Natural killer cell (primary cell): ENCODE measurements at regions not wholly inside any gene's neighbourhood (a gene's known extent, or its start where the extent isn't known, plus 50 kb on each side); places are given as distances from the start of the nearest gene placed in this dataset.

Source experiments
- ATAC-seq, 3 donors: fragments of 150-1000 bp in 2 of 3; fragments of 200-7000 bp in 1 of 3; cut with Tn5 transposase; 1 replicate in 1 of 3; 2 replicates in 2 of 3; pipeline ENCODE4 v1.10.0; 2021; ENCODE audit warnings: mild to moderate bottlenecking in 2 of 3, moderate library complexity in 2 of 3
- DNase-seq, 2 donors: peaks; one replicate each; pipeline versions ENCODE4 v3.0.0 to v3.0.0-alpha.2; 2013 to 2021; ENCODE audit warnings: mixed read lengths in 1 of 2
- H3K27ac ChIP-seq: one replicate; pipeline ENCODE4 v1.5.1; 2013; ENCODE audit warnings: mild to moderate bottlenecking, low read length
- H3K27me3 ChIP-seq: one replicate; pipeline ENCODE4 v1.6.1; 2013; ENCODE audit warnings: low read length; ENCODE audit not compliant: control insufficient read depth, insufficient read depth
- H3K36me3 ChIP-seq: one replicate; pipeline ENCODE4 v1.6.1; 2013; ENCODE audit warnings: low read length; ENCODE audit not compliant: control insufficient read depth, insufficient read depth
- H3K4me1 ChIP-seq: one replicate; pipeline ENCODE4 v1.6.1; 2013; ENCODE audit warnings: low read length; ENCODE audit not compliant: control insufficient read depth, insufficient read depth
- H3K4me3 ChIP-seq: one replicate; pipeline ENCODE4 v1.5.1; 2013; ENCODE audit warnings: low read length
- H3K9me3 ChIP-seq: one replicate; pipeline ENCODE4 v1.6.1; 2013; ENCODE audit warnings: low read length; ENCODE audit not compliant: control insufficient read depth, insufficient read depth
- H3K27ac Mint-ChIP-seq, 2 donors: one replicate each; pipeline ENCODE4 v1.8.0; 2022; ENCODE audit warnings: mild to moderate bottlenecking in 2 of 2, mixed read lengths in 2 of 2, moderate library complexity in 1 of 2
- H3K27me3 Mint-ChIP-seq, 2 donors: one replicate each; pipeline ENCODE4 v1.8.0; 2022; ENCODE audit warnings: low read depth in 2 of 2, mixed read lengths in 2 of 2
- H3K36me3 Mint-ChIP-seq: one replicate; pipeline ENCODE4 v1.8.0; 2022; ENCODE audit warnings: mixed read lengths
- H3K4me1 Mint-ChIP-seq, 2 donors: one replicate each; pipeline ENCODE4 v1.8.0; 2022; ENCODE audit warnings: mixed read lengths in 2 of 2
- H3K4me3 Mint-ChIP-seq: one replicate; pipeline ENCODE4 v1.8.0; 2022; ENCODE audit warnings: mild to moderate bottlenecking, moderate library complexity, mixed read lengths
- H3K9me3 Mint-ChIP-seq, 2 donors: one replicate each; pipeline ENCODE4 v1.8.0; 2022; ENCODE audit warnings: mixed read lengths in 2 of 2
- WGBS: methylation state at CpG from one replicate; pipeline ENCODE4 v1.1.7; 2013; ENCODE audit warnings: missing lambda C conversion rate; ENCODE audit not compliant: insufficient coverage; 5-methylcytosine and 5-hydroxymethylcytosine counted together
- intact Hi-C: fragments of 100-400 bp; cut with micrococcal nuclease; formaldehyde crosslinking; loops from one replicate; pipeline ENCODE4 v1.14.2; 2022
- TF ChIP-seq, protein P1 (sequence below): fragments of 200-600 bp; IDR thresholded peaks from one replicate; pipeline ENCODE4 v1.8.0; 2022; ENCODE audit warnings: antibody characterized with exemption

DNA sequence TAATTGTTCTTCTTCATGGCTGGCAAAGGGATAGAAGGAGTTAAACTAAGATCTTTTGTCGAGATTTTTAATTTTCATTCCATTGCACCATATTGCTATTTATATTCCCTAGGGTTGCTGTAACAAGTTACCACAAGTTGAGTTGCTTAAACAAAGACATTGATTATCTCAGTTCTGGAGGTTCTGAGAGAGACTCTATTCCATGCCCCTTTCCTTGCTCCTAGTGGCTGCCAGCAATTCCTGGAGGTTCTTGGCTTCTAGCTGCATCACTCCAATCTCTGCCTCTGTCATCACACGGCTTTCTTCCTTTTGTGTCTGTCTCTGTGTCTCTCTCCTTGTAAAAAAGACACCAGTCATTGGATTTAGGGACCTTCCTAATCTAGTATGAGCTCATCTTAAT is 136.6 kb upstream of the DAB2 start:
- TF ChIP-seq, protein P1, sequence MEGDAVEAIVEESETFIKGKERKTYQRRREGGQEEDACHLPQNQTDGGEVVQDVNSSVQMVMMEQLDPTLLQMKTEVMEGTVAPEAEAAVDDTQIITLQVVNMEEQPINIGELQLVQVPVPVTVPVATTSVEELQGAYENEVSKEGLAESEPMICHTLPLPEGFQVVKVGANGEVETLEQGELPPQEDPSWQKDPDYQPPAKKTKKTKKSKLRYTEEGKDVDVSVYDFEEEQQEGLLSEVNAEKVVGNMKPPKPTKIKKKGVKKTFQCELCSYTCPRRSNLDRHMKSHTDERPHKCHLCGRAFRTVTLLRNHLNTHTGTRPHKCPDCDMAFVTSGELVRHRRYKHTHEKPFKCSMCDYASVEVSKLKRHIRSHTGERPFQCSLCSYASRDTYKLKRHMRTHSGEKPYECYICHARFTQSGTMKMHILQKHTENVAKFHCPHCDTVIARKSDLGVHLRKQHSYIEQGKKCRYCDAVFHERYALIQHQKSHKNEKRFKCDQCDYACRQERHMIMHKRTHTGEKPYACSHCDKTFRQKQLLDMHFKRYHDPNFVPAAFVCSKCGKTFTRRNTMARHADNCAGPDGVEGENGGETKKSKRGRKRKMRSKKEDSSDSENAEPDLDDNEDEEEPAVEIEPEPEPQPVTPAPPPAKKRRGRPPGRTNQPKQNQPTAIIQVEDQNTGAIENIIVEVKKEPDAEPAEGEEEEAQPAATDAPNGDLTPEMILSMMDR: no peak
- no peaks in the 10 kb centered on the region for H3K27me3 ChIP-seq
- Mint-ChIP-seq H3K27me3 (peaks cover 9 to 14% of the 10 kb centered on the region in 2 donors), H3K27ac (no peak overlapping the region), H3K4me1 (no peaks in the 10 kb centered on the region), H3K9me3 (no peaks in the 10 kb centered on the region), H3K4me3 (no peak overlapping the region), H3K36me3 (no peaks in the 10 kb centered on the region)
- no peaks in the 10 kb centered on the region for H3K4me1 ChIP-seq
- ATAC-seq: no peak
- no peak for DNase-seq
- H3K27ac ChIP-seq: no peak overlapping the region
- H3K4me3 ChIP-seq: no peak overlapping the region
- H3K9me3 ChIP-seq: no peaks in the 10 kb centered on the region
- no peaks in the 10 kb centered on the region for H3K36me3 ChIP-seq
- WGBS: 74% methylated on average over 1 of the region's 2 CpGs
- intact Hi-C loops: no loop called here

DNA sequence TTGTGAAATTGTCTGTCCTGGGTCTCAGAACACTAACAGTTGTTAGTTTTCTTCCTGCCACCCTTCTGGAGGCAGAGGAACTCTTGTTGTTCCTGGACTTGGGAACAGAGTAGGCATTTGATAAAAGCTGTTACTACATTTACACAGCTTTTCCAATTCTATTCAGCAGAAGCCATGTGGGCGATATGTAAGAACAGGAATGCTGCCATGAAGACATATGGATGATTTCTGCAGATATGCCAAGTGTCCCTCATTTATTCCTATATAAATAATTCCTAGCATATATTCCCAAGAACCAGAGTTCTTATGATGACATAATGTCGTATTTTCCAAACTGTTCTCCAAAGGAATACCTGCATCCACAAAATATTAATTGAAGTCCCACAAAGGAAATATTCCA is 135.9 kb upstream of the DAB2 start:
- TF ChIP-seq, protein P1: no peak
- H3K4me1 Mint-ChIP-seq: no peaks in the 10 kb centered on the region
- no peak overlapping the region for H3K27ac ChIP-seq
- no peaks in the 10 kb centered on the region for H3K27me3 ChIP-seq
- ATAC-seq: no peak
- no peak overlapping the region for H3K27ac Mint-ChIP-seq
- intact Hi-C loops: no loop called here
- no peaks in the 10 kb centered on the region for H3K36me3 ChIP-seq
- H3K4me1 ChIP-seq: no peaks in the 10 kb centered on the region
- WGBS: no CpG with 5 or more reads among the region's 2 CpGs
- H3K36me3 Mint-ChIP-seq: no peaks in the 10 kb centered on the region
- no peak overlapping the region for H3K4me3 Mint-ChIP-seq
- H3K27me3 Mint-ChIP-seq: peaks cover 9 to 14% of the 10 kb centered on the region in 2 donors
- no peak overlapping the region for H3K4me3 ChIP-seq
- DNase-seq: no peak
- no peaks in the 10 kb centered on the region for H3K9me3 Mint-ChIP-seq
- no peaks in the 10 kb centered on the region for H3K9me3 ChIP-seq

DNA sequence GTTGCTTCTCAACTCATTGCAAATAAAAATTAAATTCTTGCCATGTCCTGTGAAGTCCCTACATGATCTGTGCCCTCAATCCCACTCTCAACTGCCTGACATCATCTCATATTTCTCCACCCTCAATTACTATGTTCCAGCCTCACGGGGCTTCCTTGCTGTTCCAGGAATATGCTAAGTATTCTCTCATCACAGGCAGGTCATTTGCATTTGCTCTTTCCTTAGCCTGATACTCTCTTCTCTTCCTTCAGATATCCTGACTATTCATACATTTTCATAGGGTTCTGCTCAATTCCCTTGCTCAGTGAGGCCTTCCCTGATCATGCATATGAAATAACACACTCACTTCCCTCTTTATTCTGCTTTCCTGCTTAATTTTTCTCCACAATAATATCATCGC is 135.1 kb upstream of the DAB2 start:
- no peak for ATAC-seq
- H3K4me1 ChIP-seq: no peaks in the 10 kb centered on the region
- H3K4me1 Mint-ChIP-seq: no peaks in the 10 kb centered on the region

DNA sequence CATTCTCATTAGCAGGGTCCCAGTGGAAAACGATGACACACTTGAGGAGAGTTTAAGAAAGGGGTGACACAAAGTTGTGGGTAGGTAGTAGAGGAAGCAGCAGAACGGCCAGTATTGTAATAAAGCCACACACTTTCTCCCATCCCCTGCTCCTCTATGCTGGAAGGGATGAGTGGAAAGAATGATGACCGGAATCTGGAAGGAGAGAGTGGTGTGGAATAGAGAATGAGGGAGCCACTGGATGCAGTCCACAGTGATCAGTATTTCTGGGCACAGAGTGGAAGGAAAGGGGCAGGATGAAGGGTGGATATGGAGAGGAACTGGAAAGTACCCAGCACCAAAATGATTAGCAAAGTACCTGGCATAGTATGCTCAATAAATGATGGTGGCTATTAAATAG is 133.8 kb upstream of the DAB2 start:
- TF ChIP-seq, protein P1: no peak
- WGBS: 70% methylated on average over 2 of the region's 3 CpGs
- no peaks in the 10 kb centered on the region for H3K4me1 ChIP-seq
- no peaks in the 10 kb centered on the region for H3K27me3 ChIP-seq
- no peaks in the 10 kb centered on the region for H3K9me3 ChIP-seq
- Mint-ChIP-seq H3K9me3 (no peaks in the 10 kb centered on the region), H3K27ac (no peak overlapping the region), H3K36me3 (no peaks in the 10 kb centered on the region), H3K4me1 (no peaks in the 10 kb centered on the region), H3K27me3 (peaks cover 8 to 14% of the 10 kb centered on the region in 2 donors), H3K4me3 (no peak overlapping the region)
- H3K36me3 ChIP-seq: no peaks in the 10 kb centered on the region
- intact Hi-C loops: no loop called here
- no peak overlapping the region for H3K4me3 ChIP-seq
- ATAC-seq: no peak
- DNase-seq: no peak
- no peak overlapping the region for H3K27ac ChIP-seq

More for the DNA sequence above, 135.1 kb upstream of the DAB2 start:
- Histone ChIP-seq H3K36me3 (no peaks in the 10 kb centered on the region), H3K4me3 (no peak overlapping the region), H3K27me3 (no peaks in the 10 kb centered on the region), H3K9me3 (no peaks in the 10 kb centered on the region), H3K27ac (no peak overlapping the region)
- H3K4me3 Mint-ChIP-seq: no peak overlapping the region
- intact Hi-C loops: no loop called here
- no peak overlapping the region for H3K27ac Mint-ChIP-seq
- TF ChIP-seq, protein P1: no peak
- no peaks in the 10 kb centered on the region for H3K9me3 Mint-ChIP-seq
- H3K36me3 Mint-ChIP-seq: no peaks in the 10 kb centered on the region
- DNase-seq: no peak
- WGBS: 97% methylated on average over 1 of the region's 2 CpGs
- peaks cover 9 to 14% of the 10 kb centered on the region in 2 donors for H3K27me3 Mint-ChIP-seq
